OCI-LY3 (cell line): ENCODE measurements at regions not wholly inside any gene's neighbourhood (a gene's known extent, or its start where the extent isn't known, plus 50 kb on each side); places are given as distances from the start of the nearest gene placed in this dataset.
"Not testable (repeated sequence)": the region's sequence is repeated elsewhere in the genome, so short reads cannot be mapped to it uniquely, and the experiment has no call there.

Experiments used
- EZH2phosphoT487 ChIP-seq: fragments of 200-600 bp; shearing (Covaris generic); IDR thresholded peaks from 2 replicates; pipeline ENCODE4 v1.6.1; 2018; ENCODE audit warnings: antibody characterized with exemption, mixed run types, low read depth
- TF ChIP-seq, protein P1 (sequence below): fragments of 200-600, 300-600 bp; sonication (generic); IDR thresholded peaks from 2 replicates; pipeline ENCODE4 v1.5.1; 2014; ENCODE audit warnings: antibody characterized with exemption, low read length, low read depth

DNA sequence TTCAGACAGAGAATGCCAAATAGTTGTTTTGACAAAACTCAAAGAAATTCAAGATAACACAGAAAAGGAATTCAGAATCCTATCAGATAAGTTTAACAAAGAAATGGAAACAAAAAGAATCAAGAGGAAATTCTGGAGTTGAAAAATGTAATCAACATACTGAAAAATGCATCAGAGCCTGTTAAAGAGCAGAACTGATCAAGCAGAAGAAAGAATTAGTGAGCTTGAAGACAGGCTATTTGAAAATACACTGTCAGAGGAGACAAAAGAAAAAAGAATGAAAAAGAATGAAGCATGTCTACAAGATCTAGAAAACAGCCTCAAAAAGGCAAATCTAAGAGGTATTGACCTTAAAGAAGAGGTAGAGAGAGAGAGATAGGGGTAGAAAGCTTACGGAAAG, 77.7 kb upstream of the MAGI3 start:
- TF ChIP-seq, protein P1, sequence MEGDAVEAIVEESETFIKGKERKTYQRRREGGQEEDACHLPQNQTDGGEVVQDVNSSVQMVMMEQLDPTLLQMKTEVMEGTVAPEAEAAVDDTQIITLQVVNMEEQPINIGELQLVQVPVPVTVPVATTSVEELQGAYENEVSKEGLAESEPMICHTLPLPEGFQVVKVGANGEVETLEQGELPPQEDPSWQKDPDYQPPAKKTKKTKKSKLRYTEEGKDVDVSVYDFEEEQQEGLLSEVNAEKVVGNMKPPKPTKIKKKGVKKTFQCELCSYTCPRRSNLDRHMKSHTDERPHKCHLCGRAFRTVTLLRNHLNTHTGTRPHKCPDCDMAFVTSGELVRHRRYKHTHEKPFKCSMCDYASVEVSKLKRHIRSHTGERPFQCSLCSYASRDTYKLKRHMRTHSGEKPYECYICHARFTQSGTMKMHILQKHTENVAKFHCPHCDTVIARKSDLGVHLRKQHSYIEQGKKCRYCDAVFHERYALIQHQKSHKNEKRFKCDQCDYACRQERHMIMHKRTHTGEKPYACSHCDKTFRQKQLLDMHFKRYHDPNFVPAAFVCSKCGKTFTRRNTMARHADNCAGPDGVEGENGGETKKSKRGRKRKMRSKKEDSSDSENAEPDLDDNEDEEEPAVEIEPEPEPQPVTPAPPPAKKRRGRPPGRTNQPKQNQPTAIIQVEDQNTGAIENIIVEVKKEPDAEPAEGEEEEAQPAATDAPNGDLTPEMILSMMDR: not testable (repeated sequence)
- not testable (repeated sequence) for TF ChIP-seq EZH2phosphoT487
